GM18505 (cell line): ENCODE measurements at regions not wholly inside any gene's neighbourhood (a gene's known extent, or its start where the extent isn't known, plus 50 kb on each side); places are given as distances from the start of the nearest gene placed in this dataset.
"Not testable (repeated sequence)": the region's sequence is repeated elsewhere in the genome, so short reads cannot be mapped to it uniquely, and the experiment has no call there.

Source experiments
- ATAC-seq: cut with Tn5 transposase; IDR thresholded peaks from one replicate; pipeline ENCODE4 v1.9.1; 2021; ENCODE audit not compliant: unreplicated experiment
- POLR2A ChIP-seq: IDR thresholded peaks from 4 replicates; pipeline ENCODE4 v1.6.1; 2011; ENCODE audit warnings: borderline replicate concordance; ENCODE audit not compliant: insufficient read depth, insufficient read length; ENCODE audit errors: extremely low read depth

DNA sequence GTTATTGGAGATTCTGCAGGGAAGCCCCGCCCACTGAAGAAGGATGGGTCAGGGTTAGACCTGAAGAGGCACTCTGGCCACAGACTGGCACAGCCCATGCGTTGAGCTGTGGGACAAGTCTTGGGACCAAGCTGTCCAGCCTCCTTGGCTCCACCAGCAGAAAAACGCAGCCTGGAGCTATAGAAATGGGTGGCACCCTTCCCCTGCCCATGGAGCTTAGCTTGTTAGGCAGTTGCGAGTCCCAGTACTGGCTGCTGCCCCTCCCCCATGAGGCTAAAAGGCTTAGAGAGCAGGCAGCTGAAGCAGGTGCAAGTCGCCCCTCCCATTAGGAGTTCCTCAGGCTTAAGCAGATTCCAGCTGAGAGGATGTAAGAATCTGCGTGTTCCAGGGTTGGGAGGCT is 1124.0 kb upstream of the TMEM132C start:
- no peak for ATAC-seq
- TF ChIP-seq POLR2A, result no peak

DNA sequence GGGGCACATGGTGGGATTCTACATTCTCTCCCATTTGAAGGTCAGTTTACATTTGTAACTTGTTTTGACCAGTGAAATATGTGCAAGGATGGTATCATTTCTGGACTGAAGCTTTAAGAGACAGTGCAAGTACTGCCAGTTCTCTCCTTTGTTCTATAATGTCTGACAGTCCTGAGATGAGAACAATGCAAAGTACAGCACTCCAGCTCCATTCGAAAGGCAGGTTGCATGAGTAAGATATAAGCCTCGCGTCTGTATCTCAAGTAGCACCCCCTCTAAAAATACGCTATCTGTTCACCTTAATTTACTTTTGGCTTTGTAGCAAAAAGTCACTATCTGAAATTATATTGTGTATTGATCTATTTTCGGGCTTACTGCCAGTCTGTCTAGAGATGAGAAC is 1122.2 kb upstream of the TMEM132C start:
- no peak for ATAC-seq
- TF ChIP-seq POLR2A, result no peak

DNA sequence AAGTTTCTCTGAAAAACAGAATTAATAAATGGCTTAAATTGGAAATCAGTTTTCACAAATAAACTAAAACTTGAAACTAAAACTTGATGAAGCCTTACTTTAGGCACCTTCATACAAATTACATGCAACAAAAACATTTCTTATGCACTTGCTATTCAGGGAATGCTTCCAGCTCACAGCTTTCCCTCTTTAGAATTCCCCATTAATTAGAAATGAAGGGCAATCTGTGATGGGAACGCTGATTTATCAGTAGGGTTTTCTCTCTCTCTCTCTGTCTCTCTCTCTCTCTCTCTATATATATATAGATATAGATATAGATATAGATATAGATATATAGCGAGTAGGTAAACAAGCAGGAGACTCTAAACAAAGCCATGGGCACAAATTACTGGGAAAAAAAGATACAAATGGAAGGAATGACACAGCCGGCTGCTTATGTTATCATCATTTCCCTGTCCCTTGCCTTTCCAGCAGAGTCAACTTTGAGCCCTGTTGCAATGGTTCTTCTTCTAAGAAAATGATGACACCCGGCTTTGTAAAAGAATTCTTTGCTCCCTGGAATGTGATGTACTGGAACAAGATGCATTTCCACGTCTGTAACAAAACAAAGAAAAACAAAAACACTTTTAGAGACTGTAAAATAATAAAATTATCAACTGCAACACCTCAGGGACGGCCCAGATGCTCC is 1121.6 kb upstream of the TMEM132C start:
- no peak for ATAC-seq
- TF ChIP-seq POLR2A, result no peak

DNA sequence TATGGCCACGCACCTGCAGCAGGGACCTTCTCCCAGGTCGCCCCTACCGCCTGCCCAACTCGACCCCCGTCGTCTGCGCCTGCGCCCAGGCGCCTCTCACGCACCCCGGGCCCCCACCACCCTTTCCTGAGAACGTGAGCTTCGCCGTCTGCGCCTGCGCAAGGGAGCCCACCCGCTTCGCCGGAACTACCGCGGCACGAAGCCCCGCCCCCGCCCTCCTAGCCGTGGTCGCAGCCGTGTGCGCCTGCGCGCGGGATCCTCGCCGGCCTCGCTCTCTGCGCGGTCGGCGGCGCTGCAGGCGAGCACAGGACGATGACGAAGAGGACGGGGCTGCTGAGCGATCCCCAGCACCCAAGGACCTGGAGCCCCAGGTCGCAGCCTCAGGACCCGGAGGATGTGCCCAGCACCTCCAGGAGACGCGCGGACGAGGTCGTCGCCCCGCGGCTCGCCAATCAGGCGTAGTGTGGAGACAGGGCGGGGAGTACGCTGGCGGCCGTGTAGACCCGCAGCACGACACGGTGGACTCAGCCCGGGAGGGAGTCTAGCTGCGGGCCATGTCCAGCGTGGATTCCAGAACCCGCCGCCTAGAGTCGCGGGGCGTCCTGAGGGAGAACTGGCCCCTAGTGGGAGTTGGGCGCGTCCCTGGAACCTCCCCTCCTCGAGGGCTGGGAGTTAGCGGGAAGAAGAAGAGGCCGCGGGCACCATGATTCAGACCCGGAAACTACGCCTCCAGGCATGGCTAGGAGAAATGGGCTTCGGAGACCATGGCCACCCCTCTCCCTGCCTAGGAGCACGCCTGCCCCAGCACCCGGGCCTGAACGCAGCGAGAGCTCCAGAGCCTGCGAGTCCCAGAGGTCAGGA is 1120.8 kb upstream of the TMEM132C start:
- ATAC-seq, result no peak
- no peak for TF ChIP-seq POLR2A

DNA sequence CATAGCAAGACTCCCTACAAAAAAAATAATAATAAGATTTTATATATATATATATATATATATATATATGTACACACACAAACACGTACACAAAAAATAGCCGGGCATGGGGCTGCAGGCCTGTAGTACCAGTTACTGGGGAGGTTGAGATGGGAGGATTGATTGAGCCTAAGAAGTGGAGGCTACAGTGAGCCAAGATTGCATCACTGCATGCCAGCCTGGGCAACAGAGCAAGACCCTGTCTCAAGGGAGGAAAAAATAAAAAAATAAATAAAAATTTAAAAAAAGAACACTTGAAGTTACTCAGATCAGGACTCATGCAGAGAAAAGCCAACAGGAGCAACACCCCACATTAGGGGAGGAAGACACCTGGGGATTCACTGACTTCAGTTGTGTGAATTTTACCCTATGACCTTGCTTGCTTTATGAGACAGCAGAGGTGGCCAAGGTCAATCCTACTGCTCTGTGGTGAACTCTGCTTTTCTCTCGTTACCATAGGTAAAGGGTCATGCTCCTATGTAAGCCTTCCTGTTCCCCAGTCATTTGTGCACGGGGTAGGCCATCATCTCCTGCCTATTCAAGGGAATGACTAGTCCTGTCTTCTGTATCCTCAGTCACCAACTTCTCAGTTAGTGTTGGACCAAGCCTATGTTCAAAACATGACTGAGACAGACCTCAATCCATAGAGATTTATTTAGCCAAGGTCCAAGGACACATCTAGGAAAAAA is 1119.8 kb upstream of the TMEM132C start:
- no peak for TF ChIP-seq POLR2A
- ATAC-seq, result no peak

DNA sequence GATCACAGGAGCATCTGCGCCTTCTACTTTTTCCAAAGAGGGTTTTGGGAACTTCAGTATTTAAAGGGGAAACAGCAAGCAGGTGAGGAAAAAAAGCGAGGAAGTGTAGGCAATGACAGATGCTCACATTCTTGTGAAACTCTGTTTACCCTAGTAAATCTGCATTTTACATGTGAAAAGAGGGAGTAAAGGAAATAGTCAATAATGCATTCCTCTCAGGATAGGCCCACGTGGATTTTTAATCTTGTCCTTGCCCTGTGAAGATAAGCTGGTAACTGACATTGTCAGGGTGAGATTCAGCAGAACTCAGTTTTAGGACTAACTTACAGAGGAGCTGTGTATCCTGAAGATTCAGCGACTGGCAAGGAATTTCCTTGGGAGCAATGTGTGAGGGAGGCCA is 1119.2 kb upstream of the TMEM132C start:
- ATAC-seq, result no peak
- TF ChIP-seq POLR2A, result no peak

DNA sequence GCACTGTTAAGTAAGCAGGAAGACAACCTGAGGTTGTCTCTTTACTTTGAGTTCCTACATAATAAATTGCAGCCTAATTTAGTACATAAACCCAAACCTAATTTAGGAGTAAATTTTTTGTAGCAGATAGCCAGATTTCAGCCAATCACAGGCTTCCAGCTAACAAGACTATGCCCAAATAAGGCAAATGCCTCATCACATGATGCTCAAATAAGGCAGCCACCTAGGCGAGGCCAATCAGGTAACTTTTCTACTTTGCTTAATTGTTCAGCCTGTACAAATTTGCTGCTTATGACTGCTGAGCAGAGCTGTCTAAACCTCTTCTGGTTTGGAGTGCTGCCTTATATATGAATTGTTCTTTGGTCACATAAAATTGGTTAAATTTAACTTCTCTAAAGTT is 1118.7 kb upstream of the TMEM132C start:
- no peak for TF ChIP-seq POLR2A
- ATAC-seq, result no peak

DNA sequence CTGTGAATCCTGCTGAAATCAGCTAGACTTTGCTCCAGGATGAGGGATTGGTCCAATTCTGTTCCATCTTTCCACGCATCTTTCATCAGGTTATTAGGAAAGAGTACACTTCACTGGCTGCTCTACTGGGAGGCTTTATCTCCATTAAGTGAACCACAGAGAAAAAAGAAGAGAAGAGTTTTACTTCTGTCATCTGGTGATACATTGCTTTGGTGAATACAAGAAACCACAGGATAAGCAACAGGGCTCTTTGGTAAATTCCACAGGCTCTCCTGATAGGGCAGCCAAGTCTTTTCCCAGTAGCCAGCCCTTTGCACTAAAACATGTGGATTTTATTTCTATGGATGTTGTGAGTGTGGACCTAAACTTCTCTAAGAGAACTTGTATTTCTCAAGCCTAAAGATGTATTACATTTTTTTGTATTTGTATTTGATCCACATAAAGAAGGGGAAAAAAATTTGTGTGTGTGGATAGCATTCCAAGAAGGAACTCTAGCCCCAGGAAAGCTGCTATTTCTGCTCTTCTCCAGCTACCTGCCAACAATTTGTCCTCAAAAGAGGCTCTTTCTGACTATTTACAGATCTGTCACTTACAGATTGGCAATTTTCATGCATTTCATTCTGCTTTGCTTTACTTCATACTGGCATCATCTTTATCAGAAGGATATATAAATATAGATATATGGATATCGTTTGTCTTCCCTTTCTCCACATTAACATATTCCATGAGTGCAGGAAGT is 1117.6 kb upstream of the TMEM132C start:
- ATAC-seq, result no peak
- TF ChIP-seq POLR2A, result no peak

DNA sequence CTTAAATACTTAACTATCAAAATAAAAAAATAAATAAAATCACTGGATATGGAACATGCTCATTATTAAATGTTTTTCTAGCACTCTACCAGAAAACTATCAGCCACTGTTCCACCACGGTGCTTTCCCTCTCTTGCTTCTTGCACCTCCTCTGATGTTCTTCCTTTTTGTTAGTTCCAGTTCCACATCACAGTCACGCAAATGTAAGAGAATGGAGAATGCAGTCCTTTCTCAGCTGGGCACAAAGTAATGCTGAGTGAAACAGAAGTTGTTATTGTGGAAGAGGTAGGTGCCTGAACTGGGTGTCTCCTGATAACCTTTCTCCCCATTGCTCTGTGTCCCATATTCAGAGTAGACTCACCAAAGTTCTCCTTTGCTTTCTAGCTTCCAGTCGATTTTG is 1116.9 kb upstream of the TMEM132C start:
- ATAC-seq, result no peak
- no peak for TF ChIP-seq POLR2A

DNA sequence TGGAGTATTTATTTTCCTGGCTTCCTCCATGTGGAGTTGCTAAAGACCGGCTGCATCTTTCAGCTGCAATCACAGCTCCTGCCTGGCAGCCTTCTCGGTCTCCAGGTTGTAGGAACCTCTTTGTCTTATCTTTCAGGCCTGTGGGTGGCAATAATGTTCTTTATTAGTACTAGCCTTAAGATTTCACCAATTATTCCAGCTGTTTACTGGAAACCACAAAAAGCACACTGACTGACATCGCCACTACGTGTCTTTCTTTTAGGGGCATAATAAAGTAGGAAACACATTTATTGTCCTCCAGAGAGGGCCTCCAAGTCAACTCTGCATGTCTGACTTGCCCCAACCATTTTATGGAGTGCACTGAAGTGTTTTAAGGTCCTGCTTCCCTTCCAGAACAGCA is 1116.5 kb upstream of the TMEM132C start:
- no peak for TF ChIP-seq POLR2A
- ATAC-seq, result no peak

DNA sequence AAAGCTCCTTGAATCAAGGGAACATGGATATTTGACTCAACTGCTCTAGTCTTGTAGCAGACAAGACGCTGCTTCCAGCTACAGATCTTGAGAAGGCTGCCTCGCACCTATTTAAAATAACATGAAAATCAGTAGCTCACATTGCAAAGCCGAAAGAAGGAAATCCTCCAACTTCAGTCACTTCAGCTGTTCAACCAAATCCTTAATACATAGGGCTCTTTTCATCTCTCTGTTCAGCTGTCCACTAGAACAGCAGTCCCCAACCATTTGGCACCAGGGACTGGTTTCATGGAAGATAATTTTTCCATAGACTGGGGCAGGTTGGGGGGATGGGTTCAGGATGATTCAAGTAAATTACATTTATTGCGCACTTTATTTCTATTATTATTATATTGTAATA is 1116.0 kb upstream of the TMEM132C start:
- no peak for ATAC-seq
- no peak for TF ChIP-seq POLR2A

DNA sequence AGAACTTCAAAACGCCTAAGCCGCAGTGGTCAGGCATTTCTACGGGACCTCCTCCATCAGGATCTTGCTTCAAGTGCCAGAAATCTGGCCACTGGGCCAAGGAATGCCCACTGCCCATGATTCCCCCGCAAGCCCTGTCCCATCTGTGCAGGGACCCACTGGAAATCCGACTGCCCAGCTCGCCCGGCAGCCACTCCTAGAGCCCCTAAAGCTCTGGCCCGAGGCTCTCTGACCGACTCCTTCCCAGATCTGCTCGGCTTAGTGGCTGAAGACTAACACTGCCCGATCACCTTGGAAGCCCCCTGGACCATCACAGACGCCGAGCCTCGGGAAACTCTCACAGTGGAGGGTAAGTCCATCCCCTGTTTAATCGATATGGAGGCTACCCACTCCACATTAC is 1113.0 kb upstream of the TMEM132C start:
- no peak for TF ChIP-seq POLR2A
- ATAC-seq, result no peak

DNA sequence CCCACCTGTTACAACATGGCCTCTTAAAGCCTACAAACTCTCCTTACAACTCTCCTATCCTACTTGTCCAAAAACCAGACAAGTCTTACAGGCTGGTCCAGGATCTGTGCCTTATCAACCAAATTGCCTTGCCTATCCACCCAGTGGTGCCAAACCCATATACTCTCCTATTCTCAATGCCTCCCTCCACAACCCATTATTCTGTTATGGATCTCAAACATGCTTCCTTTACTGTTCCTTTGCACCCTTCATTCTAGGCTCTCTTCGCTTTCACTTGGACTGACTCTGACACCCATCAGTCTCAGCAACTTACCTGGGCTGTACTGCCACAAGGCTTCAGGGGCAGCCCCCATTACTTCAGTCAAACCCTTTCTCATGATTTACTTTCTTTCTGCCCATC is 1112.1 kb upstream of the TMEM132C start:
- ATAC-seq, result not testable (repeated sequence)

DNA sequence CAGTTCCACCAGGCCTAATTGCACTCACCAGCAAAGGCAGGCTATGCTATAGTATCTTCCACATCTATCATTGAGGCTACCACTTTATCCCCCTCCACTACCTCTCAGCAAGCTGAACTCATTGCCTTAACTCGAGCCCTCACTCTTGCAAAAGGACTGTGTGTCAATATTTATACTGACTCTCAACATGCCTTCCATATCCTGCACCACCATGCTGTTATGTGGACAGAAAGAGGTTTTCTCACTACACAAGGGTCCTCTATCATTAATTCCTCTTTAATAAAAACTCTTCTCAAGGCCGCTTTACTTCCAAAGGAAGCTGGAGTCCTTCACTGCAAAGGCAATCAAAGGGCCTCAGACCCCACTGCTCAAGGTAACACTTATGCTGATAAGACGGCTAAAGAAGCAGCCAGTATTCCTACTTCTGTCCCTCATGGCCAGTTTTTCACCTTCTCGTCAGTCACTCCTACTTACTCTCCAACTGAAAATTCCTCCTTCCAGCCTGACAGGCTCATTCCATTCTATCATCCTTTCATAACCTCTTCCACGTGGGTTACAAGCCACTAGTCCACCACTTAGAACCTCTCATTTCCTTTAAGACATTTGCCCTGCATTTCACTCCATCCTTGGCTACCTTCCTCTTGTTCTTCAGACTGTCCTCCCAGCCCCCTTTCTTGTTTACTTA is 1110.9 kb upstream of the TMEM132C start:
- ATAC-seq, result not testable (repeated sequence)

DNA sequence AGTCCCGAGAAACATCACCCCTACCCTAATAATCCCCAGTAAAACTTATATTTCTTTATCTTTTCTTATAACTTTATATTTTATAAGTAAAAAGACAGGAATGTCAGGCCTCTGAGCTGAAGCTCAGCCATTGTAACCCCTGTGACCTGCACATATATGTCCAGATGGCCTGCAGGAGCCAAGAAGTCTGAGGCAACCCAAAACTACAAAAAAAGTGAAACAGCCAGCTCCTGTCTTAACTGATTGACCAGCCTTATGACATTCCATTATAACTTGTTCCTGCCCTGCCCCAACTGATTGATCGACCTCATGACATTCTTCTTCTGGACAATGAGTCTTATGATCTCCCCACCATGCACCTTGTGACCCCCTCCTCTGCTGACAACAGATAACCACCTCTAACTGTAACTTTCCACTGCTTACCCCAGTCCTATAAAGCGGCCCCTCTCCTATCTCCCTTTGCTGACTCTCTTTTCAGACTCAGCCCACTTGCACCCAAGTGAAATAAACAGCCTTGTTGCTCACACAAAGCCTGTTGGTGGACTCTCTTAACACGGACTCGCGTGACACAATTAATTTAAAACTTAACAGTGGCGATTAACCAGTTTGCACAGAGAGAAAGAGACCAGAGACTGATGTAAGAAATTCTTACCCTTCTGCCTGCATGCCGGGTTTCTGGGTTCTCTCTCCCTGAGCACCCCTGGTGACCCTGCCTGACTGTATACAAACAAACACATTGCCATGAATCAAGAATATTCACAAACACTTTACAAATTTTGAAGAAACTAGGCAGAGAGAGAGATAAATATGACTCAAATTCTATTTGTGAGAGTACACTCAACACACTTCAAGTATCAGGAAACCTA is 1109.2 kb upstream of the TMEM132C start:
- ATAC-seq, result not testable (repeated sequence)
